ENCODE measurements at regions not wholly inside any gene's neighbourhood (a gene's known extent, or its start where the extent isn't known, plus 50 kb on each side); places are given as distances from the start of the nearest gene placed in this dataset.

- TF ChIP-seq, protein P1, sequence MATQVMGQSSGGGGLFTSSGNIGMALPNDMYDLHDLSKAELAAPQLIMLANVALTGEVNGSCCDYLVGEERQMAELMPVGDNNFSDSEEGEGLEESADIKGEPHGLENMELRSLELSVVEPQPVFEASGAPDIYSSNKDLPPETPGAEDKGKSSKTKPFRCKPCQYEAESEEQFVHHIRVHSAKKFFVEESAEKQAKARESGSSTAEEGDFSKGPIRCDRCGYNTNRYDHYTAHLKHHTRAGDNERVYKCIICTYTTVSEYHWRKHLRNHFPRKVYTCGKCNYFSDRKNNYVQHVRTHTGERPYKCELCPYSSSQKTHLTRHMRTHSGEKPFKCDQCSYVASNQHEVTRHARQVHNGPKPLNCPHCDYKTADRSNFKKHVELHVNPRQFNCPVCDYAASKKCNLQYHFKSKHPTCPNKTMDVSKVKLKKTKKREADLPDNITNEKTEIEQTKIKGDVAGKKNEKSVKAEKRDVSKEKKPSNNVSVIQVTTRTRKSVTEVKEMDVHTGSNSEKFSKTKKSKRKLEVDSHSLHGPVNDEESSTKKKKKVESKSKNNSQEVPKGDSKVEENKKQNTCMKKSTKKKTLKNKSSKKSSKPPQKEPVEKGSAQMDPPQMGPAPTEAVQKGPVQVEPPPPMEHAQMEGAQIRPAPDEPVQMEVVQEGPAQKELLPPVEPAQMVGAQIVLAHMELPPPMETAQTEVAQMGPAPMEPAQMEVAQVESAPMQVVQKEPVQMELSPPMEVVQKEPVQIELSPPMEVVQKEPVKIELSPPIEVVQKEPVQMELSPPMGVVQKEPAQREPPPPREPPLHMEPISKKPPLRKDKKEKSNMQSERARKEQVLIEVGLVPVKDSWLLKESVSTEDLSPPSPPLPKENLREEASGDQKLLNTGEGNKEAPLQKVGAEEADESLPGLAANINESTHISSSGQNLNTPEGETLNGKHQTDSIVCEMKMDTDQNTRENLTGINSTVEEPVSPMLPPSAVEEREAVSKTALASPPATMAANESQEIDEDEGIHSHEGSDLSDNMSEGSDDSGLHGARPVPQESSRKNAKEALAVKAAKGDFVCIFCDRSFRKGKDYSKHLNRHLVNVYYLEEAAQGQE (IDR thresholded peaks at IDR 0.05), result no peak
- TF ChIP-seq, protein P2, sequence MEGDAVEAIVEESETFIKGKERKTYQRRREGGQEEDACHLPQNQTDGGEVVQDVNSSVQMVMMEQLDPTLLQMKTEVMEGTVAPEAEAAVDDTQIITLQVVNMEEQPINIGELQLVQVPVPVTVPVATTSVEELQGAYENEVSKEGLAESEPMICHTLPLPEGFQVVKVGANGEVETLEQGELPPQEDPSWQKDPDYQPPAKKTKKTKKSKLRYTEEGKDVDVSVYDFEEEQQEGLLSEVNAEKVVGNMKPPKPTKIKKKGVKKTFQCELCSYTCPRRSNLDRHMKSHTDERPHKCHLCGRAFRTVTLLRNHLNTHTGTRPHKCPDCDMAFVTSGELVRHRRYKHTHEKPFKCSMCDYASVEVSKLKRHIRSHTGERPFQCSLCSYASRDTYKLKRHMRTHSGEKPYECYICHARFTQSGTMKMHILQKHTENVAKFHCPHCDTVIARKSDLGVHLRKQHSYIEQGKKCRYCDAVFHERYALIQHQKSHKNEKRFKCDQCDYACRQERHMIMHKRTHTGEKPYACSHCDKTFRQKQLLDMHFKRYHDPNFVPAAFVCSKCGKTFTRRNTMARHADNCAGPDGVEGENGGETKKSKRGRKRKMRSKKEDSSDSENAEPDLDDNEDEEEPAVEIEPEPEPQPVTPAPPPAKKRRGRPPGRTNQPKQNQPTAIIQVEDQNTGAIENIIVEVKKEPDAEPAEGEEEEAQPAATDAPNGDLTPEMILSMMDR (IDR thresholded peaks at IDR 0.05; ENCODE audit: low read depth, low read length, missing input control), result no peak
- TF ChIP-seq MAX (IDR thresholded peaks at IDR 0.05), result no peak
- TF ChIP-seq TAF1 (conservative IDR thresholded peaks at IDR 0.05), result no peak
- TF ChIP-seq ATF3 (IDR thresholded peaks at IDR 0.05), result no peak
- no peak for TF ChIP-seq JUND (IDR thresholded peaks at IDR 0.05)
- no peak for TF ChIP-seq YY1 (IDR thresholded peaks at IDR 0.05)
- no peak for TF ChIP-seq FOXA1 (IDR thresholded peaks at IDR 0.05)
- TF ChIP-seq SP1 (IDR thresholded peaks at IDR 0.05), result no peak
- no peak for TF ChIP-seq RXRA (IDR thresholded peaks at IDR 0.05)
- TF ChIP-seq ZBTB33 (IDR thresholded peaks at IDR 0.05), result no peak
- no peak for TF ChIP-seq HNF4G (IDR thresholded peaks at IDR 0.05)
These were observed 669.6 kb upstream of the ZNF608 start for GRCh38 chr5:125416055-125416454.

All from liver (tissue), 3 donors.